ENCODE measurements at regions not wholly inside any gene's neighbourhood (a gene's known extent, or its start where the extent isn't known, plus 50 kb on each side); places are given as distances from the start of the nearest gene placed in this dataset.
A peak's percentile ranks its signal among the peaks of the same experiment; 100 is the strongest.

GRCh38 chr9:84436386-84437109 is 96.0 kb upstream of the SLC28A3 start:
- TF ChIP-seq CTCF (IDR thresholded peaks at IDR 0.05; ENCODE audit: unreplicated experiment) = no peak
- H3K27ac Mint-ChIP-seq (ENCODE audit: low read depth, unreplicated experiment) = no peak overlapping the region
- intact Hi-C loops (cut with micrococcal nuclease) = no loop called here
- no peak for DNase-seq (ENCODE audit: unreplicated experiment)
- H3K4me3 Mint-ChIP-seq (ENCODE audit: unreplicated experiment) = no peak overlapping the region
- peaks cover 8% of the 10 kb centered on the region for H3K9me3 Mint-ChIP-seq (ENCODE audit: unreplicated experiment)
- peaks cover 8% of the 10 kb centered on the region for H3K4me1 Mint-ChIP-seq (ENCODE audit: insufficient read depth, unreplicated experiment)
- POLR2A ChIA-PET = no interaction called here
- H3K36me3 Mint-ChIP-seq (ENCODE audit: insufficient read depth, unreplicated experiment) = no peaks in the 10 kb centered on the region
- CTCF ChIA-PET = interaction anchor here (0.6 to 0.7 kb wide), 2 partner anchors 40 to 1173 kb away, joined by 3 read pairs; no protein-coding TSS in a partner anchor
- no peaks in the 10 kb centered on the region for H3K27me3 Mint-ChIP-seq (ENCODE audit: insufficient read depth, unreplicated experiment)
- BruUV-seq (replicated peaks) = no TSS peak

- intact Hi-C loops (cut with micrococcal nuclease) = no loop called here
- ChIA-PET POLR2A (no interaction called here), CTCF (interaction anchor here (0.5 kb wide), 1 partner anchor 9 kb away, joined by 4 read pairs; no protein-coding TSS in a partner anchor)
- Mint-ChIP-seq H3K9me3 (ENCODE audit: unreplicated experiment) (peaks cover 8% of the 10 kb centered on the region), H3K4me1 (ENCODE audit: insufficient read depth, unreplicated experiment) (peaks cover 8% of the 10 kb centered on the region), H3K4me3 (ENCODE audit: unreplicated experiment) (no peak overlapping the region), H3K27ac (ENCODE audit: low read depth, unreplicated experiment) (no peak overlapping the region), H3K36me3 (ENCODE audit: insufficient read depth, unreplicated experiment) (no peaks in the 10 kb centered on the region), H3K27me3 (ENCODE audit: insufficient read depth, unreplicated experiment) (no peaks in the 10 kb centered on the region)
- no TSS peak for BruUV-seq (replicated peaks)
- DNase-seq (ENCODE audit: unreplicated experiment) = no peak
- TF ChIP-seq CTCF (IDR thresholded peaks at IDR 0.05; ENCODE audit: unreplicated experiment) = no peak
Measured at GRCh38 chr9:84438391-84438790, 97.8 kb upstream of the SLC28A3 start.

- peaks cover 8% of the 10 kb centered on the region for H3K4me1 Mint-ChIP-seq (ENCODE audit: insufficient read depth, unreplicated experiment)
- H3K27me3 Mint-ChIP-seq (ENCODE audit: insufficient read depth, unreplicated experiment) = peaks cover 3% of the 10 kb centered on the region
- H3K4me3 Mint-ChIP-seq (ENCODE audit: unreplicated experiment) = no peak overlapping the region
- CTCF ChIA-PET = interaction anchor here (0.9 kb wide), 1 partner anchor 9 kb away, joined by 4 read pairs; no protein-coding TSS in a partner anchor
- H3K36me3 Mint-ChIP-seq (ENCODE audit: insufficient read depth, unreplicated experiment) = no peaks in the 10 kb centered on the region
- H3K27ac Mint-ChIP-seq (ENCODE audit: low read depth, unreplicated experiment) = peak overlapping the region; percentile 28
- DNase-seq (ENCODE audit: unreplicated experiment) = no peak
- no peak for TF ChIP-seq CTCF (IDR thresholded peaks at IDR 0.05; ENCODE audit: unreplicated experiment)
- H3K9me3 Mint-ChIP-seq (ENCODE audit: unreplicated experiment) = peaks cover 8% of the 10 kb centered on the region
- no TSS peak for BruUV-seq (replicated peaks)
- intact Hi-C loops (cut with micrococcal nuclease) = no loop called here
- POLR2A ChIA-PET = interaction anchor here (0.6 to 0.7 kb wide), 2 partner anchors 8 to 10 kb away, joined by 4 read pairs; no protein-coding TSS in a partner anchor
Measured at GRCh38 chr9:84439250-84439649, 98.7 kb upstream of the SLC28A3 start.

- no peak for TF ChIP-seq CTCF (IDR thresholded peaks at IDR 0.05; ENCODE audit: unreplicated experiment)
- DNase-seq (ENCODE audit: unreplicated experiment) = no peak
- Mint-ChIP-seq H3K9me3 (ENCODE audit: unreplicated experiment) (no peaks in the 10 kb centered on the region), H3K4me3 (ENCODE audit: unreplicated experiment) (no peak overlapping the region), H3K27ac (ENCODE audit: low read depth, unreplicated experiment) (no peak overlapping the region), H3K36me3 (ENCODE audit: insufficient read depth, unreplicated experiment) (no peaks in the 10 kb centered on the region), H3K27me3 (ENCODE audit: insufficient read depth, unreplicated experiment) (peaks cover 11% of the 10 kb centered on the region), H3K4me1 (ENCODE audit: insufficient read depth, unreplicated experiment) (peaks cover 8% of the 10 kb centered on the region)
- CTCF ChIA-PET = interaction anchor here (0.5 to 0.6 kb wide), 3 partner anchors 190 to 460 kb away, joined by 3 read pairs; no protein-coding TSS in a partner anchor
- POLR2A ChIA-PET = interaction anchor here (0.7 kb wide), 1 partner anchor 306 kb away, joined by 3 read pairs; no protein-coding TSS in a partner anchor
- BruUV-seq (replicated peaks) = no TSS peak
- intact Hi-C loops (cut with micrococcal nuclease) = no loop called here
Measured at GRCh38 chr9:84442712-84443111, 102.2 kb upstream of the SLC28A3 start.

All from MCF 10A (cell line).